ENCODE measurements at regions not wholly inside any gene's neighbourhood (a gene's known extent, or its start where the extent isn't known, plus 50 kb on each side); places are given as distances from the start of the nearest gene placed in this dataset.

- no peak for TF ChIP-seq CTCF (IDR thresholded peaks at IDR 0.05; ENCODE audit: low read length)
- TF ChIP-seq EZH2 (optimal IDR thresholded peaks at IDR 0.05; ENCODE audit: low read depth, low read length): no peak
These were observed 247.2 kb downstream of the SHQ1 start for GRCh38 chr3:72601060-72601459.
